Kidney epithelial cell (primary cell): ENCODE measurements at regions not wholly inside any gene's neighbourhood (a gene's known extent, or its start where the extent isn't known, plus 50 kb on each side); places are given as distances from the start of the nearest gene placed in this dataset.

ENCODE experiments used
- DNase-seq: peaks from one replicate; pipeline ENCODE4 v3.0.0-alpha.2; 2010; ENCODE audit warnings: low read depth
- H3K27me3 ChIP-seq: 2 replicates; pipeline ENCODE4 v1.6.0; 2011; ENCODE audit warnings: low read length; ENCODE audit not compliant: control insufficient read depth, insufficient read depth
- H3K36me3 ChIP-seq: 2 replicates; pipeline ENCODE4 v1.5.1; 2011; ENCODE audit warnings: low read length; ENCODE audit not compliant: control insufficient read depth, insufficient read depth
- H3K4me3 ChIP-seq: 2 replicates; pipeline ENCODE4 v1.5.1; 2011; ENCODE audit warnings: low read depth, mild to moderate bottlenecking, control low read depth, low read length
- CTCF ChIP-seq: IDR thresholded peaks from 2 replicates; pipeline ENCODE4 v1.5.1; 2011; ENCODE audit warnings: mild to moderate bottlenecking, moderate library complexity, low read length, control low read depth, inconsistent platforms; ENCODE audit not compliant: insufficient read depth, poor library complexity, severe bottlenecking

DNA sequence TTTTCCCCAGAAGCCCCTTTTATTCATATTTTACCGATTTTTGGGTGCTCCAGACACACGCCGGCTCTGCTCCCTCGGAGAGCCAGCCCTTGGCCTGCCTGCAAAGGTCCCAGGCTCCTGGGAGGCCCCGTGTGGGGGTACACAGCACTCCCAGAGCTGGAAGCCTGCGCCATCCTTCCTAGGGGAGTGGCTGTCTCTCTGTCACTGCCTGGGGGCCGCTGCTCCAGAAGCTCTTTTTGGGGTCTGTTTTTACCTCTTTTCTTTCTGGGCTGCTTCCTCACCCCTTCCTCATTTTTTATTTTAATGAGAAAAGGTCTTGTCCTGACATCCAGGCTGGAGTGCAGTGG lies 119.1 kb upstream of the COL5A1 start:
- H3K4me3 ChIP-seq = no peak overlapping the region
- DNase-seq = no peak
- peaks cover 6% of the 10 kb centered on the region for H3K27me3 ChIP-seq
- no peak for TF ChIP-seq CTCF
- no peaks in the 10 kb centered on the region for H3K36me3 ChIP-seq

GRCh38 chr9:134522976-134523375 lies 118.6 kb upstream of the COL5A1 start:
- DNase-seq = no peak
- TF ChIP-seq CTCF = no peak
- H3K36me3 ChIP-seq = no peaks in the 10 kb centered on the region
- H3K27me3 ChIP-seq = peaks cover 6% of the 10 kb centered on the region
- H3K4me3 ChIP-seq = no peak overlapping the region

GRCh38 chr9:134525070-134525815 lies 116.4 kb upstream of the COL5A1 start:
- no peak for TF ChIP-seq CTCF
- peaks cover 6% of the 10 kb centered on the region for H3K27me3 ChIP-seq
- DNase-seq = no peak
- H3K36me3 ChIP-seq = no peaks in the 10 kb centered on the region
- H3K4me3 ChIP-seq = no peak overlapping the region

GRCh38 chr9:134525841-134526583 lies 115.6 kb upstream of the COL5A1 start:
- TF ChIP-seq CTCF = no peak
- Histone ChIP-seq H3K36me3 (no peaks in the 10 kb centered on the region), H3K27me3 (peaks cover 6% of the 10 kb centered on the region), H3K4me3 (no peak overlapping the region)
- DNase-seq = no peak

- no peaks in the 10 kb centered on the region for H3K36me3 ChIP-seq
- peaks cover 6% of the 10 kb centered on the region for H3K27me3 ChIP-seq
- no peak for DNase-seq
- no peak for TF ChIP-seq CTCF
- H3K4me3 ChIP-seq = no peak overlapping the region
These were observed 114.8 kb upstream of the COL5A1 start for GRCh38 chr9:134526584-134527477.
